Nucleus accumbens (tissue), 56 donors: ENCODE measurements at regions not wholly inside any gene's neighbourhood (a gene's known extent, or its start where the extent isn't known, plus 50 kb on each side); places are given as distances from the start of the nearest gene placed in this dataset.

Source experiments
- DNase-seq, 56 donors: peaks; one replicate each; lab custom pipeline; 2025; lab: John Stamatoyannopoulos, UW

GRCh38 chr10:43965918-43966570, 317.4 kb upstream of the ZNF32 start:
- DNase-seq, result no peak

DNA sequence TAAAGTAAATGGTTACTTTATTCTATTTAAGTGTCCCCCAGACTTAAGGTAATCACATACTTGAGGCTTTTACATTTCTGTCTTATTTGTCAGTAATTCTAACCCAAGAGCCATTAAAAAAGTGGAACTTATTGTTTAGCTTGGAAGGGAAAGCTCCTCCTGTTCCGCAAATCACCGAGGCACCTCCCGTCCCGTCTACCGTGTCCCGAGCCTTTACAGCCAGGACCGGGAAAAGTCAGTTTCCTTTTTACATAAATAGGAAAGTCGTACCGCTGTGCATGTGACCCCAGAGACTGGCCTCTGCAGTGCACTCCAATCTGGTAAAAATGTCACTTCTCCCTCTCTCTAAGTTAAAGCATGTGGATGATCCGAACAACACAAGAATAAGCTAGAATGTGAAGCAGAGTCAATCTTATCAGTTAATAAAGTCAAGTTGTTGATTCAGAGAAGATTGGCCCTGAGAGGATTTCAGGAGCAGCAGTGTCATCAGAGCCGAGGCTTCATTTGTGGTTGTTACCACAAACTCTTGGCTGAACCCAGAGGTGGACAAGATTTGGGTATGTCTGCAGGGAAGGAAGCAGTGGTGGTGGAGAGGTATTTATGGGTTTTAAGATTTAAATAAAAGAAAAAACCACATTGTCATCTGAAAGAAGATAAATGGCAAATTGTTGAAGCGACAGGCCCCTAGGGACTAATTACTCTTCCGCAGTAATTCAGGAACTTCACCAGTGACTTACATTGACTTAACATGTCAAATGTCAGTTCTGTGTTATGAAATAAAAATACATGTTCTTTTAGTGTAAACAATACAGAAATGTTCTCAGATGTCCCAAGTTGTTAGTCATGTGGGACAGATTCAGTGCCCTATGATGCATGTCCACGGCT, 316.6 kb upstream of the ZNF32 start:
- DNase-seq, result no peak

DNA sequence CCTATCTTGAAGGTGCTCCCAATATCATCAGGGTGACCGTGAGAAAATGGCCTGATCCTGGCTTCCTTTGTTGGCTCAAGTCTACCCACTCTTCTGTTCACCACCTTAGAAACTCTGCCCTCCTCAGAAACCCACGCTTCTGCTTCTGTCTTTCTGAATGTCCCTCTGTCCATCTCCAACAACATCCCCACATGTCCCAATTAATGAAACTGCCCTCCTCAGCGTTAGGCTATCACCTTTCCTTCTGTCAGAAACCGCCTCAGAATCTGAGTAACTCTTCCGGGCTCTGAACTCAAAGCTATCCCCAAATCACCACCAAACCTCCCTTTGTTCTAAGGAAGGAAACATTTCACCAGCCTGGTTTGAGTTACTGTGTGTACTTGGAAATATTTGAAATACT, 315.8 kb upstream of the ZNF32 start:
- DNase-seq, result no peak

- no peak for DNase-seq
Observed at GRCh38 chr10:43963793-43964425, 315.2 kb upstream of the ZNF32 start.

DNA sequence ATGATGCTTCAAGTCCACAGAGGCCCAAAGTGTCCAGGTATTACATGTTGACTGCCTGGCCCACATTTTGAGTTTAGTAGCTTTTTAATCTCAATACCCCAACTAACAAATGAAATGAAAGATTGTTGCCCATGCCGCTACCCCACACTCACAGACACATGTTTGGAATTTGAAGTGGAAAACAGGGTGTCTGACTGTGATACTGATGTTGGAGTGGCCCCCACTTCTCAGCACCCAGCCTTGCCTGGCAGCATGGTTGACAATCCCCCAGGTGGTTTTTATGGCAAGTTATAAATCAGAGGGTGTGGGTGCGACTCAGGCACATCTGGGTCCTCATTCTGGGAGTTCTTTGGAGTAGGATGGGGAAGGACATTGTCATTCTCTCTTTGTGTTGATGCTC, 314.7 kb upstream of the ZNF32 start:
- DNase-seq, result no peak

DNA sequence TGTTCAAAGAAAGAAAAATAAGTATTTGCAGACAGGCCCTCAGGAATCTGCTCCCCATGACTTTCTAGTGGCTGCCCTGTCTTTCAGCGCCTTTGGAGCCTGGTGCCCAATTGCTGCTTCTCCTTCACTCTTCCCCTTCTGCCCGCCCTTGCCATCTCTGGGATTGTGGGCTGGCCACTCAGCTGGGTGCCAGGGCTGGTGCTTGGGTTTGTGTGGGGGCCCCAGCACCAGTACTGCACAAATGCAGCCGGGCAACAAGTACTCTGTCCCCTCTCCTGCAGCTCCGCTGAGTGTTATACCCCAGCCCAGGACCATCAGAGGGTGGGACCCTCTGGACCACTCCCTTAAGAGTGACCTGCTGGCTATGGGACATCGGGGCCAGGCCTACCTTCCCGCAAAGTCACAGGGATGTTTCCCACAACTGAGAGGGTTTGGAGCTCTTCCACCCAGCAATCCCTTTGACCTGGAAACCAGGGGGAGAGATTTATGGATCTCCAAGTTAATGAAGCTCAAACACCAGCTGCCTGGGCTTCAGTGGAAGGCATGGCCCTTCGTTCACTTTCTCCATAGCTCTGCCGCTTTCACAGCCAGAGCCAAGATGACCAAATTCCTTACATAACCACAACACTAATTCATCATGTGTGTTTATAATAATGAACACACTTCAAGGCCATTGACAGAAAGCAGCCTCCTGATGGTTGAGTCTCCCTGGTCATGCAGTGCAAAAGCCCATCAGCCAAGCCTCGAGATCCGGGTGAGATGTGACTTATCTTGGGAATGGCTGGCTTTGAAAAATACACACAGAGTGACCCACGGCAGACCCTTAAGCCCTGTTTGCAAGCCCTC, 313.9 kb upstream of the ZNF32 start:
- DNase-seq, result no peak

- DNase-seq, result no peak
Observed at GRCh38 chr10:43961523-43962345, 313.1 kb upstream of the ZNF32 start.

- no peak for DNase-seq
Observed at GRCh38 chr10:43960981-43961380, 312.3 kb upstream of the ZNF32 start.

DNA sequence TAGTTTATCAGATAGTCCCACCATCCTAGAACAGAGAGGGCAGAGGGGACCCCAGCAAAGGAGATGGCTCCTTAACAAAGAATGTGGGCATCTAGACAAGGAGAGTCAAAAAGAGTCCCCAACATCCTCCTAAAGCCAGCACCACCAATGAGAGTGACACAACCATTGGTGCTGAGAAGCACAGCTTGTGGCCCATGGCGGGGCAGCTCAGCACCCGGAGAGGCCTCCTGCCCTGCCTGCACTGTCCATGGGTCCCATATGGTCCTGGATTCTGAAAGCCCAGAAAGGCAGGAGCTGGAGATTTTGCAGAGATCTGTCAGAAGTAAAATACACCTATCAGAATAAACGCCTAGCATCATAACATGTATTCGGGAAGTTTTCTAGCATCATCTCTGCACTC, 311.8 kb upstream of the ZNF32 start:
- no peak for DNase-seq

- no peak for DNase-seq
Observed at GRCh38 chr10:43960135-43960415, 311.4 kb upstream of the ZNF32 start.

GRCh38 chr10:43959364-43960134, 310.9 kb upstream of the ZNF32 start:
- DNase-seq, result no peak

GRCh38 chr10:43958964-43959363, 310.3 kb upstream of the ZNF32 start:
- DNase-seq, result no peak

DNA sequence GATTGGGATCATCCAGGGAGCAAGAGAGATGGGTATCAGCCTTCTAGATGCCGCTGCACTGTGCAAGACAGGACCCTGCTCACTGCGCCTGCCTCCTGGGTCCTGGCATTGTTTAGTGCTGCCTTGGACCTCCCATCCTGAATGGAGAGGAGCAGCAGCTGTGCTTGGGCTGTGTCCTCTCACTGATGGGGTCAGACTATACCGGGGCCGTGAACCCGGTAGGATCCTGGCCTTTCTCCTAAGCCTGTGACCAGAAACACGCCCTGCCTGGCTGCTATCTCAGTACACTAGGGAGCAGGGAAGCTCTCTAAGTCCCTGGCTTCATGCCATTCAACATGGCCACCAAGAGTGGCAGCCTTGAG, 309.4 kb upstream of the ZNF32 start:
- DNase-seq, result no peak

DNA sequence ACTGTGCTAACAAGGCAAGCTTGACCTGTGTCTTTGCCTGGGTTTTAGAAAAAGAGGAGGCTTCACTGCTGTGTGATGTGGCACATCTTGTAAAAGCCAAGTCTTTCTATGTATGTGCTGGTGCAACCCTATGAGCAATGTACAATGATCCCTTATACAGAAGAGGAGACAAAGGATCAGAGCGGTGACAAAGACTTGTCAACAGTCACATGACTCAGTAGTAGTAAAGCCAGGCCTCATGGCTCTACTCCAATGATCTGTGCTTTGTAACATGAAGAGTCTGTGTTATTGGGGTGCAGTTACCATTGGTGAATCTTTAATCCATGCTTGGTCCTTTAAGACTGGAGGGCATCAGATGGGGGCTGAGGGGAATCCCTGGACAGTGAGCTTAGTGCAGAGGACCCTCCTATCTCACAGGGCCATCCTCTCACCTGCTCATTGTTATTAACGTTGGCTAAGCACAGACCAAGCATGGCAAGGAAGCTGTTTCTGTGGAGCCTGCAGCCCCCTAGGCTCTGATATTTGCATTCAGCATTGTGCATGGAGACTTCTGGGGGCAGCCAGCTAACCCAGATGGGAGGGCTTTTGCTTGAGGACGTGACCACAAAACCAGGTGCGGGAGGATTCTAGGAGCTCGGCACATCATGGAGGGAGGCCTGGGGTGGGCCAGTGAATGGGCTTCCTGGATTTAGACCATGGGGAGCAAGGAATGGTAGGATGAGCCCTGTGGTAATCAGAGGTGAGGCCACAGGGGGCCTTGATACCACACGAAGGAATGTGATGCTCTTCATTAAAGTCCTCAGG, 308.8 kb upstream of the ZNF32 start:
- DNase-seq, result no peak

DNA sequence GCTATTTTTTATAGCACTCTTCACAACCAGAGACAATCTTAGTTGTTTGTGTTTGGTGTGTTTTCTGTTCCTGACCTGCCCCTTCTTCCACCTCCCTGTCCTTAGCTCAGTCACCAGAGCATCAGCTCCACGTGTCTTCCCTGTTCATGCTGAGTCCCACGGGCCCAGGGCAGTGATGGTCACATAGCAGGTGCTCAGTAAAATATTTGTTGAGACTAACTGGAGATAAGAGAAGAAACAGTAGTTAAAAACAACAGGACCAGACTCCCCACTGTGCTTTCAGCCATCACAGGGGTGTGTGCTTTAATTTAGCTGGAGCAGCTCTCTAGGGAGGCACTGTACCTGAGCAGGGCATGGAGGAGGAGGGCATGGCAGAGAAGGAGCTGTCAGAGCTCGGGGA, 307.3 kb upstream of the ZNF32 start:
- DNase-seq, result no peak

- DNase-seq, result no peak
Observed at GRCh38 chr10:43955002-43955596, 306.4 kb upstream of the ZNF32 start.

GRCh38 chr10:43953672-43954071, 305.0 kb upstream of the ZNF32 start:
- DNase-seq, result no peak

GRCh38 chr10:43952760-43953159, 304.1 kb upstream of the ZNF32 start:
- DNase-seq, result no peak
